Right lung (tissue), 2 donors: ENCODE measurements at regions not wholly inside any gene's neighbourhood (a gene's known extent, or its start where the extent isn't known, plus 50 kb on each side); places are given as distances from the start of the nearest gene placed in this dataset.

ENCODE experiments used
- DNase-seq, 2 donors: peaks; one replicate each; pipeline ENCODE4 v3.0.0-alpha.2; 2013

GRCh38 chr3:59450437-59450836 is 400.6 kb upstream of the CFAP20DC start:
- no peak for DNase-seq

GRCh38 chr3:59446775-59447465 is 397.1 kb upstream of the CFAP20DC start:
- DNase-seq = no peak

- no peak for DNase-seq
Observed at GRCh38 chr3:59444676-59445075, 394.9 kb upstream of the CFAP20DC start.

- no peak for DNase-seq
Observed at GRCh38 chr3:59444294-59444671, 394.5 kb upstream of the CFAP20DC start.

GRCh38 chr3:59443618-59444293 is 393.9 kb upstream of the CFAP20DC start:
- no peak for DNase-seq

GRCh38 chr3:59442046-59442445 is 392.2 kb upstream of the CFAP20DC start:
- DNase-seq = no peak

- no peak for DNase-seq
Observed at GRCh38 chr3:59440285-59441028, 390.6 kb upstream of the CFAP20DC start.

- no peak for DNase-seq
Observed at GRCh38 chr3:59438492-59438891, 388.7 kb upstream of the CFAP20DC start.

GRCh38 chr3:59436164-59436958 is 386.5 kb upstream of the CFAP20DC start:
- no peak for DNase-seq

- no peak for DNase-seq
Observed at GRCh38 chr3:59433546-59433945, 383.7 kb upstream of the CFAP20DC start.

- no peak for DNase-seq
Observed at GRCh38 chr3:59432665-59433064, 382.8 kb upstream of the CFAP20DC start.

GRCh38 chr3:59430341-59430740 is 380.5 kb upstream of the CFAP20DC start:
- no peak for DNase-seq

GRCh38 chr3:59429198-59429597 is 379.4 kb upstream of the CFAP20DC start:
- no peak for DNase-seq

GRCh38 chr3:59426821-59427565 is 377.2 kb upstream of the CFAP20DC start:
- no peak for DNase-seq

- DNase-seq = no peak
Observed at GRCh38 chr3:59425942-59426341, 376.1 kb upstream of the CFAP20DC start.

GRCh38 chr3:59425371-59425770 is 375.5 kb upstream of the CFAP20DC start:
- no peak for DNase-seq

GRCh38 chr3:59424268-59425010 is 374.6 kb upstream of the CFAP20DC start:
- DNase-seq = no peak

GRCh38 chr3:59423707-59424106 is 373.9 kb upstream of the CFAP20DC start:
- no peak for DNase-seq

GRCh38 chr3:59422312-59422711 is 372.5 kb upstream of the CFAP20DC start:
- no peak for DNase-seq

- no peak for DNase-seq
Observed at GRCh38 chr3:59418836-59419235, 369.0 kb upstream of the CFAP20DC start.

GRCh38 chr3:59412516-59412915 is 362.7 kb upstream of the CFAP20DC start:
- DNase-seq = no peak
